Mucosa of gallbladder (tissue), 1 donor: ENCODE measurements at regions not wholly inside any gene's neighbourhood (a gene's known extent, or its start where the extent isn't known, plus 50 kb on each side); places are given as distances from the start of the nearest gene placed in this dataset.
"Not testable (repeated sequence)": the region's sequence is repeated elsewhere in the genome, so short reads cannot be mapped to it uniquely, and the experiment has no call there.

Experiments
- DNase-seq: peaks from one replicate; pipeline ENCODE4 v3.0.0-alpha.2; 2020; ENCODE audit warnings: low spot score
- donor health status: DM: no; HTN: no; CAD: no.

- no peak for DNase-seq
Observed at GRCh38 chr14:43168371-43168925, 1338.6 kb downstream of the FSCB start.

GRCh38 chr14:43166163-43166562 is 1340.9 kb downstream of the FSCB start:
- DNase-seq: no peak

- no peak for DNase-seq
Observed at GRCh38 chr14:43165651-43166050, 1341.4 kb downstream of the FSCB start.

- DNase-seq: no peak
Observed at GRCh38 chr14:43161477-43161876, 1345.6 kb downstream of the FSCB start.

GRCh38 chr14:43157661-43158060 is 1349.4 kb downstream of the FSCB start:
- DNase-seq: no peak

GRCh38 chr14:43155924-43156323 is 1351.2 kb downstream of the FSCB start:
- DNase-seq: no peak

- DNase-seq: no peak
Observed at GRCh38 chr14:43155258-43155657, 1351.8 kb downstream of the FSCB start.

- DNase-seq: no peak
Observed at GRCh38 chr14:43147485-43147884, 1359.6 kb downstream of the FSCB start.

GRCh38 chr14:43145361-43145760 is 1361.7 kb downstream of the FSCB start:
- DNase-seq: no peak

GRCh38 chr14:43143106-43143505 is 1364.0 kb downstream of the FSCB start:
- DNase-seq: no peak

- DNase-seq: no peak
Observed at GRCh38 chr14:43141636-43142191, 1365.4 kb downstream of the FSCB start.

GRCh38 chr14:43140453-43140852 is 1366.6 kb downstream of the FSCB start:
- DNase-seq: no peak

- no peak for DNase-seq
Observed at GRCh38 chr14:43135877-43136411, 1371.1 kb downstream of the FSCB start.

GRCh38 chr14:43132441-43132840 is 1374.6 kb downstream of the FSCB start:
- DNase-seq: no peak

GRCh38 chr14:43128429-43128828 is 1378.7 kb downstream of the FSCB start:
- DNase-seq: not testable (repeated sequence)

- not testable (repeated sequence) for DNase-seq
Observed at GRCh38 chr14:43127874-43128273, 1379.2 kb downstream of the FSCB start.

GRCh38 chr14:43123544-43123943 is 1383.5 kb downstream of the FSCB start:
- no peak for DNase-seq

- no peak for DNase-seq
Observed at GRCh38 chr14:43119672-43120071, 1387.4 kb downstream of the FSCB start.

- no peak for DNase-seq
Observed at GRCh38 chr14:43116341-43116740, 1390.7 kb downstream of the FSCB start.

- no peak for DNase-seq
Observed at GRCh38 chr14:43105305-43105704, 1401.8 kb downstream of the FSCB start.

- no peak for DNase-seq
Observed at GRCh38 chr14:43090380-43090779, 1416.7 kb downstream of the FSCB start.

- no peak for DNase-seq
Observed at GRCh38 chr14:43087666-43088065, 1419.4 kb downstream of the FSCB start.

- no peak for DNase-seq
Observed at GRCh38 chr14:43085819-43086218, 1421.3 kb downstream of the FSCB start.

- DNase-seq: not testable (repeated sequence)
Observed at GRCh38 chr14:43067372-43067771, 1439.7 kb downstream of the FSCB start.
